ENCODE measurements at regions not wholly inside any gene's neighbourhood (a gene's known extent, or its start where the extent isn't known, plus 50 kb on each side); places are given as distances from the start of the nearest gene placed in this dataset.
A peak's percentile ranks its signal among the peaks of the same experiment; 100 is the strongest.
"Not testable (repeated sequence)": the region's sequence is repeated elsewhere in the genome, so short reads cannot be mapped to it uniquely, and the experiment has no call there.

- TF ChIP-seq CTCF (IDR thresholded peaks at IDR 0.05; ENCODE audit: low read depth, low read length), result no peak
- Histone ChIP-seq H3K27me3 (no peaks in the 10 kb centered on the region), H3K9me3 (ENCODE audit: low read depth) (no peaks in the 10 kb centered on the region), H3K27ac (no peak overlapping the region), H3K36me3 (no peaks in the 10 kb centered on the region), H3K4me3 (no peak overlapping the region), H3K4me1 (ENCODE audit: low read depth) (no peaks in the 10 kb centered on the region)
- no peak for DNase-seq (ENCODE audit: low read depth in 1 of 2, low spot score in 1 of 2)
Measured at GRCh38 chr20:53767206-53767930, 173.7 kb upstream of the ZNF217 start.

DNA sequence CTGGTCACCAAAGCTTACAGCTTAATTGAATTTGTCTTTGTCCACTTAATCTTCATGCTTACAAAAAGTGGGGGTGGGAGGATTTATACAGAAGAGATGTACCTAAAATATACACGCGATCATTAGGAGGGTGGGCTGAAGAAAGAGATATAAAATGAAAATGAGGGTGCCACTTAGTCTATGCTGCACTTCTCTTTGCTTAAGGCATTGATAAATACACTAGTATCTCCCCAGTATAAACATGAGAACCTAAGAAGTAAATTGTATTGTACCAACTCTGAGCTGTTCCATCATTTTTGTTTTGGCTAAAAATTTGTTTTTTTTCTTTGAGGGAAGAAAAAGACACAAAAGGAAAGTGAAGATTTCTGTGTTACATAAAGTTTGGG, 170.8 kb upstream of the ZNF217 start:
- TF ChIP-seq CTCF (IDR thresholded peaks at IDR 0.05; ENCODE audit: low read depth, low read length), result no peak
- Histone ChIP-seq H3K4me3 (no peak overlapping the region), H3K27me3 (no peaks in the 10 kb centered on the region), H3K27ac (no peak overlapping the region), H3K9me3 (ENCODE audit: low read depth) (no peaks in the 10 kb centered on the region), H3K4me1 (ENCODE audit: low read depth) (no peaks in the 10 kb centered on the region), H3K36me3 (no peaks in the 10 kb centered on the region)
- no peak for DNase-seq (ENCODE audit: low read depth in 1 of 2, low spot score in 1 of 2)

- no peaks in the 10 kb centered on the region for H3K9me3 ChIP-seq (ENCODE audit: low read depth)
- no peaks in the 10 kb centered on the region for H3K4me1 ChIP-seq (ENCODE audit: low read depth)
- no peaks in the 10 kb centered on the region for H3K36me3 ChIP-seq
- DNase-seq (ENCODE audit: low read depth in 1 of 2, low spot score in 1 of 2), result peak in 1 of 2 donors; percentile 64
- no peak for TF ChIP-seq CTCF (IDR thresholded peaks at IDR 0.05; ENCODE audit: low read depth, low read length)
- no peak overlapping the region for H3K4me3 ChIP-seq
- no peaks in the 10 kb centered on the region for H3K27me3 ChIP-seq
- H3K27ac ChIP-seq, result no peak overlapping the region
Measured at GRCh38 chr20:53763707-53764414, 170.2 kb upstream of the ZNF217 start.

GRCh38 chr20:53762423-53762798, 168.8 kb upstream of the ZNF217 start:
- DNase-seq (ENCODE audit: low read depth in 1 of 2, low spot score in 1 of 2); H3K27me3 ChIP-seq; H3K9me3 ChIP-seq (ENCODE audit: low read depth); H3K36me3 ChIP-seq; H3K4me3 ChIP-seq; H3K27ac ChIP-seq; H3K4me1 ChIP-seq (ENCODE audit: low read depth): not testable (repeated sequence)

DNA sequence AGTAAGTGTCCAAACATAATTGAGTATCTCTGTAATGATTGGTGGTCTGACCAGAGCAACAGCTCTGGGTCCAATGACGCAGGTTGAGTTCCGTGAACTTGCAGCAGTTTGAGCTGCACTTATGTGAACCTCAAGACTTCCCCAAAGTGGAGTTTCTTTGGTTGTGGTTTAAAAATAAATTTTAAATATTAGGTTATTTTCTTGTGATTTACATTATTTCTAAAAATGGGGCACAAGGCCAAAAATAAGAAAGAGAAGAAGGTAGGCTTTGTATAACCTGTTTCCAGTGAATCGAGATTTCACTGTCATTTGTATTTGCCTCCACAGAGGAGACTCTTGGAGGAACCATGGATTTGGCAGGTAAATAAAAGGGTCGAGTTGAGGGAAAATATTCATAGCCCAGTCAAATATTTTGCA, 166.4 kb upstream of the ZNF217 start:
- no peak for DNase-seq (ENCODE audit: low read depth in 1 of 2, low spot score in 1 of 2)
- TF ChIP-seq CTCF (IDR thresholded peaks at IDR 0.05; ENCODE audit: low read depth, low read length), result no peak
- no peaks in the 10 kb centered on the region for H3K27me3 ChIP-seq
- H3K4me3 ChIP-seq, result no peak overlapping the region
- no peaks in the 10 kb centered on the region for H3K4me1 ChIP-seq (ENCODE audit: low read depth)
- H3K36me3 ChIP-seq, result no peaks in the 10 kb centered on the region
- H3K9me3 ChIP-seq (ENCODE audit: low read depth), result no peaks in the 10 kb centered on the region
- no peak overlapping the region for H3K27ac ChIP-seq

DNA sequence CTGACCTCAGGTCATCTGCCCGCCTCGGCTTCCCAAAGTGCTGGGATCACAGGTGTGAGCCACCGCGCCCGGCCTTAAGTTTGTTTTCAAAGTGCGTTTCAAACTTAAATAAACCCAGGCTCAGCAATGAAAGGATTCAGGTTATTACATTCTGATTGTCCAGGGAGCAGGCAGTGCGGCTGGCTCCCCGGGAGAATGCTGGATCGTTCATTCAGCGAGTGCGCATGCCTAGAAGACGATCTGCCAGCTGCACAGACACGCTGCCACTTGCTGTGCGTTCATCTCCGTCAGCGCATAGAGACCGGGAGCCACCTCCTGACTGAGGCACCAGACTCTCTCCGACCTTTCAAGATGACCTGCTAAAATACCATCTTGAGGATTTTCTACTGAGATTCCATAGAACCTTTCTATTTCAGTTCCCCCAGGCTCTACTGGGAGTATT, 163.9 kb upstream of the ZNF217 start:
- H3K4me1 ChIP-seq (ENCODE audit: low read depth), result no peaks in the 10 kb centered on the region
- no peak for DNase-seq (ENCODE audit: low read depth in 1 of 2, low spot score in 1 of 2)
- H3K9me3 ChIP-seq (ENCODE audit: low read depth), result no peaks in the 10 kb centered on the region
- H3K36me3 ChIP-seq, result no peaks in the 10 kb centered on the region
- H3K27ac ChIP-seq, result no peak overlapping the region
- TF ChIP-seq CTCF (IDR thresholded peaks at IDR 0.05; ENCODE audit: low read depth, low read length), result no peak
- H3K27me3 ChIP-seq, result no peaks in the 10 kb centered on the region
- no peak overlapping the region for H3K4me3 ChIP-seq
